Stimulated activated CD8-positive, alpha-beta memory T cell treated with anti-CD3 and anti-CD28 coated beads, Interleukin-2, amount 100 ng/mL, for 1 hour (primary cell): ENCODE measurements at regions not wholly inside any gene's neighbourhood (a gene's known extent, or its start where the extent isn't known, plus 50 kb on each side); places are given as distances from the start of the nearest gene placed in this dataset.

Experiments
- DNase-seq, 2 donors: peaks; one replicate each; pipeline ENCODE4 v3.0.0-alpha.2; 2020; ENCODE audit warnings: low read depth in 2 of 2

GRCh38 chr1:193312432-193312831 lies 126.0 kb upstream of the B3GALT2 start:
- no peak for DNase-seq

GRCh38 chr1:193311226-193311948 lies 125.0 kb upstream of the B3GALT2 start:
- DNase-seq: no peak

GRCh38 chr1:193310564-193310963 lies 124.2 kb upstream of the B3GALT2 start:
- DNase-seq: no peak

GRCh38 chr1:193309936-193310475 lies 123.6 kb upstream of the B3GALT2 start:
- DNase-seq: no peak

GRCh38 chr1:193308438-193308837 lies 122.0 kb upstream of the B3GALT2 start:
- DNase-seq: no peak

GRCh38 chr1:193306430-193306829 lies 120.0 kb upstream of the B3GALT2 start:
- DNase-seq: no peak
